GM12875 (cell line): ENCODE measurements at regions not wholly inside any gene's neighbourhood (a gene's known extent, or its start where the extent isn't known, plus 50 kb on each side); places are given as distances from the start of the nearest gene placed in this dataset.

Experiments
- H3K4me3 ChIP-seq: one replicate; pipeline ENCODE4 v1.5.1; 2011; ENCODE audit warnings: low read depth, low read length, control low read depth
- CTCF ChIP-seq: IDR thresholded peaks from 2 replicates; pipeline ENCODE4 v1.5.1; 2011; ENCODE audit warnings: low read depth, mild to moderate bottlenecking, control low read depth, inconsistent platforms, low read length, moderate library complexity, borderline replicate concordance; ENCODE audit not compliant: insufficient read depth

- no peak overlapping the region for H3K4me3 ChIP-seq
Observed at GRCh38 chr11:33617672-33618350, 82.8 kb downstream of the C11orf91 start.

GRCh38 chr11:33616552-33616951, 84.1 kb downstream of the C11orf91 start:
- TF ChIP-seq CTCF = no peak
- no peak overlapping the region for H3K4me3 ChIP-seq

More at GRCh38 chr11:33617672-33618350, 82.8 kb downstream of the C11orf91 start:
- no peak for TF ChIP-seq CTCF

- H3K4me3 ChIP-seq = no peak overlapping the region
- no peak for TF ChIP-seq CTCF
Observed at GRCh38 chr11:33615751-33616150, 84.9 kb downstream of the C11orf91 start.

GRCh38 chr11:33613404-33613803, 87.2 kb downstream of the C11orf91 start:
- no peak overlapping the region for H3K4me3 ChIP-seq
- no peak for TF ChIP-seq CTCF

GRCh38 chr11:33610903-33611302, 89.7 kb downstream of the C11orf91 start:
- H3K4me3 ChIP-seq = no peak overlapping the region
- no peak for TF ChIP-seq CTCF

GRCh38 chr11:33608386-33608785, 92.2 kb downstream of the C11orf91 start:
- H3K4me3 ChIP-seq = no peak overlapping the region
- TF ChIP-seq CTCF = no peak

- no peak for TF ChIP-seq CTCF
- no peak overlapping the region for H3K4me3 ChIP-seq
Observed at GRCh38 chr11:33606762-33607161, 93.9 kb downstream of the C11orf91 start.
